Calu3 (cell line): ENCODE measurements at regions not wholly inside any gene's neighbourhood (a gene's known extent, or its start where the extent isn't known, plus 50 kb on each side); places are given as distances from the start of the nearest gene placed in this dataset.

Source experiments
- BruUV-seq: library from RNA; stranded (reverse); fragments of 400-500 nt; replicated peaks from 2 replicates; lab custom pipeline; 2021; lab: Mats Ljungman, UMichigan
- CTCF ChIA-PET: fragments of 300-600 bp; sonication (Branson Sonifier 250); formaldehyde crosslinking; loops from one replicate; lab custom pipeline; 2022; ENCODE audit warnings: antibody characterized with exemption; lab: Charles Lee
- DNase-seq: peaks from one replicate; pipeline ENCODE4 v3.0.0; 2022
- H3K27ac Mint-ChIP-seq: one replicate; pipeline ENCODE4 v1.8.0; 2022; ENCODE audit warnings: mixed read lengths; ENCODE audit not compliant: unreplicated experiment
- H3K27me3 Mint-ChIP-seq: one replicate; pipeline ENCODE4 v1.8.0; 2022; ENCODE audit warnings: mixed read lengths; ENCODE audit not compliant: unreplicated experiment
- H3K36me3 Mint-ChIP-seq: one replicate; pipeline ENCODE4 v1.8.0; 2022; ENCODE audit warnings: mild to moderate bottlenecking, moderate library complexity, mixed read lengths; ENCODE audit not compliant: insufficient read depth, unreplicated experiment
- H3K4me1 Mint-ChIP-seq: one replicate; pipeline ENCODE4 v1.8.0; 2022; ENCODE audit warnings: mild to moderate bottlenecking, low read depth, mixed read lengths; ENCODE audit not compliant: unreplicated experiment
- H3K4me3 Mint-ChIP-seq: one replicate; pipeline ENCODE4 v1.8.0; 2022; ENCODE audit warnings: mild to moderate bottlenecking, low read depth, moderate library complexity, mixed read lengths; ENCODE audit not compliant: unreplicated experiment
- H3K9me3 Mint-ChIP-seq: one replicate; pipeline ENCODE4 v1.8.0; 2022; ENCODE audit warnings: low read depth, mixed read lengths; ENCODE audit not compliant: unreplicated experiment
- CTCF ChIP-seq: fragments of 200-600 bp; IDR thresholded peaks from one replicate; pipeline ENCODE4 v1.8.0; 2022; ENCODE audit warnings: antibody characterized with exemption; ENCODE audit not compliant: unreplicated experiment
- intact Hi-C: fragments of 100-400 bp; cut with micrococcal nuclease; formaldehyde crosslinking; loops from one replicate; pipeline ENCODE4 v1.10.0; 2022; ENCODE audit not compliant: unreplicated experiment

DNA sequence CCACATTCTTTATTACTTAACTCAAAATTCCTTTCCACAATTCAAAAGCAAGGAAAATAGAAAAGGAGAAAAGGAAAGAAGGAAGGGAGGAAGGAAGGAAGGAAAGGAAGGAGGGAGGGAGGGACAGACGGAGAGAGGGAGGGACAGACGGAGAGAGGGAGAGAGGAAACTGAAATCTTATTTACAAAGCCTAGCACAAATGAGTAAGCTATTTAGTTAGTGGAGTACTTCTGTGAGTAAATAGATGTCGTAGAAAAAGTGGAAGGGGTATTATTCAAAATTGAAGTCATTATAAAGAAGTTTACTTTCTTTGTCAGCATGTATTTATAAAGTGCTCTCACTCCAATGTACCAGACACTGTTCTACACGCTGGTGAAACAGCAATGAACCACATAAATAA, 177.9 kb downstream of the CETN3 start:
- intact Hi-C loops: no loop called here
- no peak overlapping the region for H3K27ac Mint-ChIP-seq
- no TSS peak for BruUV-seq
- H3K4me3 Mint-ChIP-seq: no peak overlapping the region
- H3K9me3 Mint-ChIP-seq: no peaks in the 10 kb centered on the region
- H3K36me3 Mint-ChIP-seq: no peaks in the 10 kb centered on the region
- H3K4me1 Mint-ChIP-seq: no peaks in the 10 kb centered on the region
- CTCF ChIA-PET: no interaction called here
- DNase-seq: no peak
- no peak for TF ChIP-seq CTCF
- H3K27me3 Mint-ChIP-seq: no peaks in the 10 kb centered on the region

- no peak overlapping the region for H3K27ac Mint-ChIP-seq
- H3K4me3 Mint-ChIP-seq: no peak overlapping the region
- CTCF ChIA-PET: no interaction called here
- TF ChIP-seq CTCF: no peak
- H3K27me3 Mint-ChIP-seq: no peaks in the 10 kb centered on the region
- intact Hi-C loops: no loop called here
- no TSS peak for BruUV-seq
- H3K9me3 Mint-ChIP-seq: no peaks in the 10 kb centered on the region
- H3K4me1 Mint-ChIP-seq: peaks cover 19% of the 10 kb centered on the region
- H3K36me3 Mint-ChIP-seq: no peaks in the 10 kb centered on the region
- no peak for DNase-seq
These were observed 181.9 kb downstream of the CETN3 start for GRCh38 chr5:90227683-90228082.

GRCh38 chr5:90226433-90227099, 183.0 kb downstream of the CETN3 start:
- no TSS peak for BruUV-seq
- TF ChIP-seq CTCF: no peak
- no peaks in the 10 kb centered on the region for H3K27me3 Mint-ChIP-seq
- CTCF ChIA-PET: no interaction called here
- peaks cover 30% of the 10 kb centered on the region for H3K4me1 Mint-ChIP-seq
- no peaks in the 10 kb centered on the region for H3K36me3 Mint-ChIP-seq
- intact Hi-C loops: no loop called here
- no peaks in the 10 kb centered on the region for H3K9me3 Mint-ChIP-seq
- no peak overlapping the region for H3K4me3 Mint-ChIP-seq
- no peak overlapping the region for H3K27ac Mint-ChIP-seq
- DNase-seq: no peak

- TF ChIP-seq CTCF: no peak
- Mint-ChIP-seq H3K4me1 (peaks cover 46% of the 10 kb centered on the region), H3K27me3 (no peaks in the 10 kb centered on the region), H3K36me3 (no peaks in the 10 kb centered on the region), H3K9me3 (no peaks in the 10 kb centered on the region), H3K27ac (no peak overlapping the region), H3K4me3 (no peak overlapping the region)
- DNase-seq: no peak
- CTCF ChIA-PET: no interaction called here
- intact Hi-C loops: no loop called here
- no TSS peak for BruUV-seq
These were observed 185.2 kb downstream of the CETN3 start for GRCh38 chr5:90224342-90224741.
